ENCODE measurements at regions not wholly inside any gene's neighbourhood (a gene's known extent, or its start where the extent isn't known, plus 50 kb on each side); places are given as distances from the start of the nearest gene placed in this dataset.

DNA sequence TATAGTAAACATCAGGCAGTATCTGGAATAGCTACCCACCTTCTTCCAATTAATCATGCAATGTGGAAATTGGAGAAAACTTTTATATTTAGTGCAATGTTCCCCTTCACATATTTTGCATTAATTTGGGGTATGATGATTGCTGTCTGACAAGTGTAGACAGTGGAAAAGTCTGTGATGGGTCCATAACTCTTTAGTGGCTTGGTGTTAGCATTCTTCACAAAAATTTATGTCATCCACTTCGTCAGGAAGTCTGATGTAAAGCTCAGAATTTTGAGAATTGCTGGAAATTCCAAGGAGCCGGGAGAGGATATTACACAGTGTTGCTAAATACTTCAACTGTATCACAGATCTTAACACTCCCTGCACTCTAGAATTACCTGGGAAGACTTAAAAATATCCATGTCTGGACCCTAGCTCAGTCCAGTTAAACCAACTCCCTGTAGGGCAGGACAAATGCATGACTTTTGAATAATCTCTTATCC lies 549.7 kb upstream of the PLXNA2 start:
- TF ChIP-seq CTCF (conservative IDR thresholded peaks at IDR 0.05; ENCODE audit: low read length), result no peak
- TF ChIP-seq EZH2phosphoT487 (IDR thresholded peaks at IDR 0.05; ENCODE audit: borderline replicate concordance), result no peak

All from Loucy (cell line).